Sigmoid colon (tissue), 4 donors: ENCODE measurements at regions not wholly inside any gene's neighbourhood (a gene's known extent, or its start where the extent isn't known, plus 50 kb on each side); places are given as distances from the start of the nearest gene placed in this dataset.

Experiments used
- CTCF ChIP-seq, 4 experiments: fragments of 450-650 bp in 3 of 4; fragments of 200-600 bp in 1 of 4; IDR thresholded peaks; one replicate each; pipeline ENCODE4 v1.5.1; 2016 to 2019; ENCODE audit warnings: antibody characterized with exemption in 4 of 4, mild to moderate bottlenecking in 3 of 4, moderate library complexity in 2 of 4
- POLR2AphosphoS5 ChIP-seq, 4 donors: sonication (generic); formaldehyde crosslinking; IDR thresholded peaks; one replicate each; pipeline ENCODE4 v1.6.1; 2017; ENCODE audit warnings: antibody characterized with exemption in 4 of 4

- no peak for TF ChIP-seq CTCF (IDR thresholded peaks at IDR 0.05)
- TF ChIP-seq POLR2AphosphoS5 (IDR thresholded peaks at IDR 0.05), result no peak
These were observed 103.1 kb upstream of the NAA20 start for GRCh38 chr20:19913927-19914614.
